HCT116 (cell line): ENCODE measurements at regions not wholly inside any gene's neighbourhood (a gene's known extent, or its start where the extent isn't known, plus 50 kb on each side); places are given as distances from the start of the nearest gene placed in this dataset.
"Not testable (repeated sequence)": the region's sequence is repeated elsewhere in the genome, so short reads cannot be mapped to it uniquely, and the experiment has no call there.

Source experiments
- CTCF ChIP-seq, 3 experiments: fragments of 200-600 bp in 1 of 3; sonication (generic) in 1 of 3; IDR thresholded peaks in 2 of 3; conservative IDR thresholded peaks in 1 of 3; 2 replicates each; pipeline ENCODE4 v1.5.1; 2012 to 2017; ENCODE audit warnings: low read depth in 2 of 3, low read length in 2 of 3, antibody characterized with exemption in 1 of 3, borderline replicate concordance in 1 of 3, control low read depth in 1 of 3, mild to moderate bottlenecking in 1 of 3, mixed read lengths in 1 of 3, mixed run types in 1 of 3, moderate library complexity in 1 of 3; ENCODE audit not compliant: insufficient read depth in 1 of 3
- EZH2 ChIP-seq: fragments of 200-600 bp; sonication (generic); IDR thresholded peaks from 2 replicates; pipeline ENCODE4 v1.6.1; 2017; ENCODE audit warnings: antibody characterized with exemption, mixed run types
- MAX ChIP-seq: IDR thresholded peaks from 2 replicates; pipeline ENCODE4 v1.6.1; 2012
- POLR2A ChIP-seq: IDR thresholded peaks from 2 replicates; pipeline ENCODE4 v1.7.0; 2011; ENCODE audit warnings: borderline replicate concordance; ENCODE audit not compliant: insufficient read depth, insufficient read length; ENCODE audit errors: extremely low read depth
- SIN3A ChIP-seq: IDR thresholded peaks from 2 replicates; pipeline ENCODE4 v1.6.1; 2012; ENCODE audit warnings: low read depth

- TF ChIP-seq SIN3A; POLR2A; CTCF (IDR thresholded peaks at IDR 0.05 in 2 of 3, conservative IDR thresholded peaks at IDR 0.05 in 1 of 3; ENCODE audit: borderline replicate concordance in 1 of 3, insufficient read depth in 1 of 3, low read depth in 2 of 3, low read length in 2 of 3); MAX; EZH2: not testable (repeated sequence)
Measured at GRCh38 chr4:149181459-149181858, 634.2 kb downstream of the IQCM start.
